PC-9 (cell line): ENCODE measurements at regions not wholly inside any gene's neighbourhood (a gene's known extent, or its start where the extent isn't known, plus 50 kb on each side); places are given as distances from the start of the nearest gene placed in this dataset.

Source experiments
- CTCF ChIP-seq: fragments of 200-600 bp; sonication (generic); conservative IDR thresholded peaks from 2 replicates; pipeline ENCODE4 v1.6.1; 2017; ENCODE audit warnings: mixed run types, antibody characterized with exemption, mild to moderate bottlenecking, moderate library complexity
- EZH2 ChIP-seq: fragments of 200-600 bp; sonication (generic); IDR thresholded peaks from 2 replicates; pipeline ENCODE4 v1.8.0; 2017; ENCODE audit warnings: antibody characterized with exemption, low read depth

DNA sequence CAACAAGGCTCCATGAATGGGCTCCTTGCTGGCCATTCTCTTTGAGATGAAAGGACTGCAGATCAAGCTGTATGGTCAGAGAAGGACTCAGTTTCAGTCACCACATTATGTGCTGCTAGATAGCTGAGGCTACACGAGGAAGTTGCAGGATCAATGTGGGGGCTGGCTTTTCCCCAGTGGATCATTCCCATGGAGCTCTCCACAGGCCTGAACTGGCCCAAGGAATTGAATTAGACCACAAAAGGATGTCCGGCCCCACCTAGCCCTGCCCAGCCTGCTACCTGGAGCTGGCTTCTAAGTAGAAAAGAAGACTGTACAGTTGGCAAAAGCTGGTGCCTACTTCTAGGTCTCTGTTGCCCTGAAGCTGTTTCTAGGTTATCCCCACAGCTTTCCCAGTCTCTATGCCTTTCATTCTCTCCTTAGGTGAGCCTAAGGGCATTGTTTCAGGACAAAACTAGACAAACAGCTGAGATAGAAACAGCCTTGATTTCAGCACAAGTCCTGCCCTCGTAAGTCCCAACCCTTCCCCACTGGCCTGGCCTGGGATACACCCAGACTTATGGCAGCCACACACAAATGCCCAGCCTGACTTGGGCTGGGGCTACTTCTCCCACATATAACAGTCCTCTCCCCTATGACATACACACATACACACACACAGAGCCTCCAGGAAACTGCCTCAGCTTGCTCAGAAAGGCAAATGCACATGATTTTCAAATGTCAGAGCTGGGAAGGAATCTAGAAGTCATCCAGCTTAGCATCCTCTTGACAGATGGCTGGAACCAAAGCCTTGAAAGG, 129.1 kb upstream of the NCAM1 start:
- TF ChIP-seq CTCF (no peak), EZH2 (no peak)
